Panc1 (cell line): ENCODE measurements at regions not wholly inside any gene's neighbourhood (a gene's known extent, or its start where the extent isn't known, plus 50 kb on each side); places are given as distances from the start of the nearest gene placed in this dataset.

ENCODE experiments used
- ATAC-seq: fragments of 200-7000 bp; cut with Tn5 transposase; 2 replicates; pipeline ENCODE4 v1.9.1; 2020; ENCODE audit warnings: mild to moderate bottlenecking, moderate library complexity
- BruUV-seq: library from RNA; stranded (reverse); fragments of 400-500 nt; replicated peaks from 2 replicates; lab custom pipeline; 2021; lab: Mats Ljungman, UMichigan
- CTCF ChIA-PET: fragments of 300-600 bp; sonication (Branson Sonifier 250); formaldehyde crosslinking; loops from one replicate; lab custom pipeline; 2022; ENCODE audit warnings: antibody characterized with exemption; lab: Charles Lee
- POLR2A ChIA-PET: fragments of 300-600 bp; sonication (Branson Sonifier 250); formaldehyde crosslinking; loops from one replicate; lab custom pipeline; 2022; ENCODE audit warnings: antibody characterized with exemption; lab: Charles Lee
- DNase-seq: peaks from one replicate; pipeline ENCODE4 v3.0.0-alpha.2; 2010; ENCODE audit warnings: low read depth, low spot score
- H3K27ac ChIP-seq: 2 replicates; pipeline ENCODE4 v1.5.1; 2011; ENCODE audit warnings: mild to moderate bottlenecking, low read length, inconsistent platforms
- H3K27me3 ChIP-seq: fragments of 200-500 bp; sonication (Bioruptor generic); 2 replicates; pipeline ENCODE4 v1.6.0; 2014; ENCODE audit warnings: low read length, inconsistent platforms; ENCODE audit not compliant: control insufficient read depth, insufficient read depth
- H3K36me3 ChIP-seq: fragments of 200-500 bp; sonication (Bioruptor generic); 2 replicates; pipeline ENCODE4 v1.5.1; 2014; ENCODE audit warnings: inconsistent platforms, mild to moderate bottlenecking, low read length, moderate library complexity; ENCODE audit not compliant: control insufficient read depth, insufficient read depth
- H3K4me1 ChIP-seq: 2 replicates; pipeline ENCODE4 v1.5.1; 2011; ENCODE audit warnings: inconsistent platforms, mild to moderate bottlenecking, low read length, moderate library complexity; ENCODE audit not compliant: control insufficient read depth, insufficient read depth
- H3K4me3 ChIP-seq, 2 experiments: 2 replicates each; pipeline ENCODE4 v1.5.1; 2011 to 2012; ENCODE audit warnings: low read depth in 2 of 2, low read length in 2 of 2, mild to moderate bottlenecking in 2 of 2, inconsistent platforms in 1 of 2, moderate library complexity in 1 of 2
- H3K9me3 ChIP-seq: fragments of 200-500 bp; sonication (Bioruptor generic); 2 replicates; pipeline ENCODE4 v1.5.1; 2014; ENCODE audit warnings: low read depth, mild to moderate bottlenecking, inconsistent platforms, low read length, moderate library complexity; ENCODE audit not compliant: control insufficient read depth, insufficient read depth
- POLR2AphosphoS5 ChIP-seq: IDR thresholded peaks from 2 replicates; pipeline ENCODE4 v1.6.1; 2012; ENCODE audit warnings: mild to moderate bottlenecking, low read depth, low read length, moderate library complexity
- SIN3A ChIP-seq: IDR thresholded peaks from 2 replicates; pipeline ENCODE4 v1.6.1; 2012; ENCODE audit warnings: low read depth, mild to moderate bottlenecking, low read length, moderate library complexity, borderline replicate concordance; ENCODE audit not compliant: insufficient read depth
- TCF7L2 ChIP-seq: IDR thresholded peaks from 2 replicates; pipeline ENCODE4 v1.6.1; 2011; ENCODE audit warnings: mild to moderate bottlenecking, low read depth, low read length, inconsistent platforms
- in situ Hi-C: cut with HindIII; loops from 2 replicates; pipeline ENCODE4 v1.10.0; 2016; ENCODE audit warnings: low sequenced_read_pairs, low pct_unique_long_range_greater_than_20kb
- intact Hi-C: fragments of 100-400 bp; cut with micrococcal nuclease; formaldehyde crosslinking; loops from one replicate; pipeline ENCODE4 v1.10.0; 2022; ENCODE audit not compliant: unreplicated experiment
- TF ChIP-seq, protein P1 (sequence below), 2 experiments: IDR thresholded peaks; 2 replicates each; pipeline ENCODE4 v1.6.1; 2011 to 2012; ENCODE audit warnings: low read depth in 2 of 2, control low read depth in 1 of 2, low read length in 1 of 2, mild to moderate bottlenecking in 1 of 2, moderate library complexity in 1 of 2; ENCODE audit not compliant: insufficient read depth in 1 of 2
- TF ChIP-seq, protein P2 (sequence below): fragments of 450-650 bp; IDR thresholded peaks from 2 replicates; pipeline ENCODE4 v1.5.1; 2017; ENCODE audit warnings: mild to moderate bottlenecking

DNA sequence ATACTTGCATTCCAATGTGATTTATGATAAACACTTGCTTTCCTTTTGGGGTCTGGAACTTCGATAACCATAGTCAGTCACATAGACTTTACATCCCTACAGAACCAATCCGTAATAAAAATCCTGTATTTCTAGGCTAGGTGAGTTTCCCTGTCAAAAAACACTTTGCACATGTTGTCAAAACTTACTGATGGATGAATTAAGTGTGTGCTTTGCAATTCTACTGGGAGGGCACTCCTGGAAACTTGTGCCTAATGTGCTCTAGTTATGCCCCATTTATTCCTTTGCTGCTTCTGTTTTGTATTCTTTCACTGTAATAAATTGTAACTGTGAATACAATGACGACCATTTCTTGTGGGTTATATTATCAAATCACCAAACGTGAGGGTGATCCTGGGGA, 684.8 kb upstream of the PCDH15 start:
- Histone ChIP-seq H3K9me3 (peaks cover 1% of the 10 kb centered on the region; the same call in 1 of the 2 replicates), H3K4me3 (no peak overlapping the region), H3K27me3 (no peaks in the 10 kb centered on the region), H3K36me3 (no peaks in the 10 kb centered on the region), H3K27ac (no peak overlapping the region), H3K4me1 (no peaks in the 10 kb centered on the region)
- DNase-seq = no peak
- no TSS peak for BruUV-seq
- ChIA-PET CTCF (no interaction called here), POLR2A (no interaction called here)
- intact Hi-C loops = no loop called here
- TF ChIP-seq TCF7L2 = no peak
- TF ChIP-seq, protein P1, sequence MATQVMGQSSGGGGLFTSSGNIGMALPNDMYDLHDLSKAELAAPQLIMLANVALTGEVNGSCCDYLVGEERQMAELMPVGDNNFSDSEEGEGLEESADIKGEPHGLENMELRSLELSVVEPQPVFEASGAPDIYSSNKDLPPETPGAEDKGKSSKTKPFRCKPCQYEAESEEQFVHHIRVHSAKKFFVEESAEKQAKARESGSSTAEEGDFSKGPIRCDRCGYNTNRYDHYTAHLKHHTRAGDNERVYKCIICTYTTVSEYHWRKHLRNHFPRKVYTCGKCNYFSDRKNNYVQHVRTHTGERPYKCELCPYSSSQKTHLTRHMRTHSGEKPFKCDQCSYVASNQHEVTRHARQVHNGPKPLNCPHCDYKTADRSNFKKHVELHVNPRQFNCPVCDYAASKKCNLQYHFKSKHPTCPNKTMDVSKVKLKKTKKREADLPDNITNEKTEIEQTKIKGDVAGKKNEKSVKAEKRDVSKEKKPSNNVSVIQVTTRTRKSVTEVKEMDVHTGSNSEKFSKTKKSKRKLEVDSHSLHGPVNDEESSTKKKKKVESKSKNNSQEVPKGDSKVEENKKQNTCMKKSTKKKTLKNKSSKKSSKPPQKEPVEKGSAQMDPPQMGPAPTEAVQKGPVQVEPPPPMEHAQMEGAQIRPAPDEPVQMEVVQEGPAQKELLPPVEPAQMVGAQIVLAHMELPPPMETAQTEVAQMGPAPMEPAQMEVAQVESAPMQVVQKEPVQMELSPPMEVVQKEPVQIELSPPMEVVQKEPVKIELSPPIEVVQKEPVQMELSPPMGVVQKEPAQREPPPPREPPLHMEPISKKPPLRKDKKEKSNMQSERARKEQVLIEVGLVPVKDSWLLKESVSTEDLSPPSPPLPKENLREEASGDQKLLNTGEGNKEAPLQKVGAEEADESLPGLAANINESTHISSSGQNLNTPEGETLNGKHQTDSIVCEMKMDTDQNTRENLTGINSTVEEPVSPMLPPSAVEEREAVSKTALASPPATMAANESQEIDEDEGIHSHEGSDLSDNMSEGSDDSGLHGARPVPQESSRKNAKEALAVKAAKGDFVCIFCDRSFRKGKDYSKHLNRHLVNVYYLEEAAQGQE (IDR thresholded peaks at IDR 0.05; ENCODE audit: insufficient read depth in 1 of 2, low read depth in 2 of 2, low read length in 1 of 2) = no peak
- TF ChIP-seq SIN3A = no peak
- ATAC-seq = no peak
- in situ Hi-C loops = no loop called here

DNA sequence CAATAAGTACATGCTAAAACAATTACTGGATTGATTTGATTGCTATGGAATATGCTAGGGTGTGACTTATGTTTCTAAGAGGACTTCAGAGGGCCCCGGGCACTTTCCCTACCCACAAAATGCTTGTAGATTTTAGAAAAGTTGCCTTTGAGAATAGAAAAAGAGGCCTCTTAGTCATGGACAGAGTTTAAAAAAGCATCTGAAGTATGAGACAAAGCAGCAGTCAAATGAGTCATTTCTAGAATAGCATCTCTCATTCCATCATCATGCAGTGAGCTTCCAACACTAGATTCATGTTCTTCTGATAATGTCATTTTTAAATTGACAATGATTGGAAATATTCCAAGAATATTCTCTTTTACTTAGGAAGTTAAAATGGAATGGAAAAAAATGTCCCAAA, 675.1 kb upstream of the PCDH15 start:
- Histone ChIP-seq H3K9me3 (no peaks in the 10 kb centered on the region; the same call in 1 of the 2 replicates), H3K36me3 (no peaks in the 10 kb centered on the region), H3K27ac (no peak overlapping the region), H3K4me1 (no peaks in the 10 kb centered on the region), H3K4me3 (no peak overlapping the region), H3K27me3 (no peaks in the 10 kb centered on the region)
- TF ChIP-seq, protein P2, sequence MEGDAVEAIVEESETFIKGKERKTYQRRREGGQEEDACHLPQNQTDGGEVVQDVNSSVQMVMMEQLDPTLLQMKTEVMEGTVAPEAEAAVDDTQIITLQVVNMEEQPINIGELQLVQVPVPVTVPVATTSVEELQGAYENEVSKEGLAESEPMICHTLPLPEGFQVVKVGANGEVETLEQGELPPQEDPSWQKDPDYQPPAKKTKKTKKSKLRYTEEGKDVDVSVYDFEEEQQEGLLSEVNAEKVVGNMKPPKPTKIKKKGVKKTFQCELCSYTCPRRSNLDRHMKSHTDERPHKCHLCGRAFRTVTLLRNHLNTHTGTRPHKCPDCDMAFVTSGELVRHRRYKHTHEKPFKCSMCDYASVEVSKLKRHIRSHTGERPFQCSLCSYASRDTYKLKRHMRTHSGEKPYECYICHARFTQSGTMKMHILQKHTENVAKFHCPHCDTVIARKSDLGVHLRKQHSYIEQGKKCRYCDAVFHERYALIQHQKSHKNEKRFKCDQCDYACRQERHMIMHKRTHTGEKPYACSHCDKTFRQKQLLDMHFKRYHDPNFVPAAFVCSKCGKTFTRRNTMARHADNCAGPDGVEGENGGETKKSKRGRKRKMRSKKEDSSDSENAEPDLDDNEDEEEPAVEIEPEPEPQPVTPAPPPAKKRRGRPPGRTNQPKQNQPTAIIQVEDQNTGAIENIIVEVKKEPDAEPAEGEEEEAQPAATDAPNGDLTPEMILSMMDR = no peak
- TF ChIP-seq, protein P1 (IDR thresholded peaks at IDR 0.05; ENCODE audit: insufficient read depth in 1 of 2, low read depth in 2 of 2, low read length in 1 of 2) = no peak
- no peak for TF ChIP-seq TCF7L2
- no peak for TF ChIP-seq SIN3A
- TF ChIP-seq POLR2AphosphoS5 = no peak
- in situ Hi-C loops (no loop called here), intact Hi-C loops (no loop called here)
- DNase-seq (no peak), ATAC-seq (no peak)
- ChIA-PET POLR2A (no interaction called here), CTCF (no interaction called here)
- BruUV-seq = no TSS peak
